Activated T-cell treated with anti-CD3 and anti-CD28 coated beads, Interleukin-2, amount 50 U/mL, for 72 hours (primary cell): ENCODE measurements at regions not wholly inside any gene's neighbourhood (a gene's known extent, or its start where the extent isn't known, plus 50 kb on each side); places are given as distances from the start of the nearest gene placed in this dataset.

Experiments
- ATAC-seq, 2 donors: fragments of 150-1000 bp; cut with Tn5 transposase; replicated peaks in 1 of 2; 2 replicates each; pipeline ENCODE4 v1.10.0; 2021; ENCODE audit warnings: moderate library complexity in 2 of 2, mild to moderate bottlenecking in 1 of 2
- DNase-seq, 2 donors: peaks; one replicate each; pipeline ENCODE4 v3.0.0; 2021 to 2022; ENCODE audit warnings: mixed read lengths in 1 of 2
- H3K27ac Mint-ChIP-seq: one replicate; pipeline ENCODE4 v1.8.0; 2022; ENCODE audit warnings: mild to moderate bottlenecking, moderate library complexity, mixed read lengths
- H3K27me3 Mint-ChIP-seq: one replicate; pipeline ENCODE4 v1.8.0; 2022; ENCODE audit warnings: low read depth, mixed read lengths
- H3K36me3 Mint-ChIP-seq, 2 donors: one replicate each; pipeline ENCODE4 v1.8.0; 2022; ENCODE audit warnings: mixed read lengths in 2 of 2, mild to moderate bottlenecking in 1 of 2; ENCODE audit not compliant: insufficient read depth in 2 of 2
- H3K4me1 Mint-ChIP-seq: one replicate; pipeline ENCODE4 v1.8.0; 2022; ENCODE audit warnings: low read depth, mixed read lengths
- H3K4me3 Mint-ChIP-seq, 2 donors: one replicate each; pipeline ENCODE4 v1.8.0; 2022; ENCODE audit warnings: mild to moderate bottlenecking in 2 of 2, mixed read lengths in 2 of 2, moderate library complexity in 2 of 2
- H3K9me3 Mint-ChIP-seq, 2 donors: one replicate each; pipeline ENCODE4 v1.8.0; 2022; ENCODE audit warnings: mixed read lengths in 2 of 2

GRCh38 chr10:130493446-130494145 is 357.4 kb downstream of the GLRX3 start:
- no peak overlapping the region for H3K4me3 Mint-ChIP-seq
- no peak for ATAC-seq
- H3K27me3 Mint-ChIP-seq: no peaks in the 10 kb centered on the region
- no peaks in the 10 kb centered on the region for H3K9me3 Mint-ChIP-seq
- no peak for DNase-seq
- no peak overlapping the region for H3K27ac Mint-ChIP-seq
- no peaks in the 10 kb centered on the region for H3K36me3 Mint-ChIP-seq
- H3K4me1 Mint-ChIP-seq: no peaks in the 10 kb centered on the region

GRCh38 chr10:130495116-130495862 is 359.1 kb downstream of the GLRX3 start:
- DNase-seq (no peak), ATAC-seq (no peak)
- H3K4me3 Mint-ChIP-seq: no peak overlapping the region
- peaks cover 0 to 3% of the 10 kb centered on the region in 2 donors for H3K9me3 Mint-ChIP-seq
- no peaks in the 10 kb centered on the region for H3K27me3 Mint-ChIP-seq
- H3K4me1 Mint-ChIP-seq: no peaks in the 10 kb centered on the region
- no peak overlapping the region for H3K27ac Mint-ChIP-seq
- no peaks in the 10 kb centered on the region for H3K36me3 Mint-ChIP-seq

GRCh38 chr10:130495891-130496636 is 359.9 kb downstream of the GLRX3 start:
- Mint-ChIP-seq H3K36me3 (no peaks in the 10 kb centered on the region), H3K27me3 (no peaks in the 10 kb centered on the region), H3K27ac (no peak overlapping the region), H3K4me3 (no peak overlapping the region), H3K4me1 (no peaks in the 10 kb centered on the region), H3K9me3 (peaks cover 0 to 3% of the 10 kb centered on the region in 2 donors)
- DNase-seq (no peak), ATAC-seq (no peak)

GRCh38 chr10:130497056-130498010 is 361.1 kb downstream of the GLRX3 start:
- ATAC-seq (no peak), DNase-seq (no peak)
- Mint-ChIP-seq H3K27ac (no peak overlapping the region), H3K36me3 (no peaks in the 10 kb centered on the region), H3K4me3 (no peak overlapping the region), H3K9me3 (peaks cover 0 to 5% of the 10 kb centered on the region in 2 donors), H3K4me1 (no peaks in the 10 kb centered on the region), H3K27me3 (no peaks in the 10 kb centered on the region)

- Mint-ChIP-seq H3K27ac (no peak overlapping the region), H3K27me3 (no peaks in the 10 kb centered on the region), H3K9me3 (peaks cover 0 to 5% of the 10 kb centered on the region in 2 donors), H3K36me3 (no peaks in the 10 kb centered on the region), H3K4me1 (no peaks in the 10 kb centered on the region), H3K4me3 (no peak overlapping the region)
- no peak for ATAC-seq
- no peak for DNase-seq
Measured at GRCh38 chr10:130498042-130498441, 361.9 kb downstream of the GLRX3 start.

- Mint-ChIP-seq H3K36me3 (no peaks in the 10 kb centered on the region), H3K9me3 (peaks cover 0 to 5% of the 10 kb centered on the region in 2 donors), H3K27me3 (no peaks in the 10 kb centered on the region), H3K4me1 (no peaks in the 10 kb centered on the region), H3K4me3 (no peak overlapping the region), H3K27ac (no peak overlapping the region)
- no peak for DNase-seq
- no peak for ATAC-seq
Measured at GRCh38 chr10:130498934-130499333, 362.7 kb downstream of the GLRX3 start.

- H3K4me1 Mint-ChIP-seq: no peaks in the 10 kb centered on the region
- H3K36me3 Mint-ChIP-seq: no peaks in the 10 kb centered on the region
- H3K27me3 Mint-ChIP-seq: no peaks in the 10 kb centered on the region
- ATAC-seq (no peak), DNase-seq (no peak)
- H3K9me3 Mint-ChIP-seq: peaks cover 0 to 5% of the 10 kb centered on the region in 2 donors
- no peak overlapping the region for H3K4me3 Mint-ChIP-seq
- H3K27ac Mint-ChIP-seq: no peak overlapping the region
Measured at GRCh38 chr10:130499541-130499940, 363.4 kb downstream of the GLRX3 start.

- no peak overlapping the region for H3K27ac Mint-ChIP-seq
- H3K4me1 Mint-ChIP-seq: no peaks in the 10 kb centered on the region
- H3K9me3 Mint-ChIP-seq: peaks cover 0 to 5% of the 10 kb centered on the region in 2 donors
- DNase-seq (no peak), ATAC-seq (no peak)
- no peaks in the 10 kb centered on the region for H3K27me3 Mint-ChIP-seq
- H3K36me3 Mint-ChIP-seq: no peaks in the 10 kb centered on the region
- no peak overlapping the region for H3K4me3 Mint-ChIP-seq
Measured at GRCh38 chr10:130500261-130501000, 364.2 kb downstream of the GLRX3 start.

GRCh38 chr10:130507461-130507860 is 371.3 kb downstream of the GLRX3 start:
- Mint-ChIP-seq H3K36me3 (no peaks in the 10 kb centered on the region), H3K27me3 (peaks cover 10% of the 10 kb centered on the region), H3K9me3 (peaks cover 0 to 1% of the 10 kb centered on the region in 2 donors)

GRCh38 chr10:130509881-130510689 is 373.9 kb downstream of the GLRX3 start:
- Mint-ChIP-seq H3K4me3 (no peak overlapping the region), H3K4me1 (no peaks in the 10 kb centered on the region), H3K27me3 (peaks cover 10% of the 10 kb centered on the region), H3K9me3 (peaks cover 0 to 1% of the 10 kb centered on the region in 2 donors), H3K36me3 (no peaks in the 10 kb centered on the region), H3K27ac (no peak overlapping the region)
- no peak for ATAC-seq
- DNase-seq: no peak

More at GRCh38 chr10:130507461-130507860, 371.3 kb downstream of the GLRX3 start:
- no peak overlapping the region for H3K27ac Mint-ChIP-seq
- no peak overlapping the region for H3K4me3 Mint-ChIP-seq
- no peak for ATAC-seq
- DNase-seq: no peak
- no peaks in the 10 kb centered on the region for H3K4me1 Mint-ChIP-seq

- no peak overlapping the region for H3K4me3 Mint-ChIP-seq
- ATAC-seq (no peak), DNase-seq (no peak)
- H3K27ac Mint-ChIP-seq: no peak overlapping the region
- H3K36me3 Mint-ChIP-seq: no peaks in the 10 kb centered on the region
- H3K9me3 Mint-ChIP-seq: peaks cover 0 to 1% of the 10 kb centered on the region in 2 donors
- peaks cover 10% of the 10 kb centered on the region for H3K27me3 Mint-ChIP-seq
- no peaks in the 10 kb centered on the region for H3K4me1 Mint-ChIP-seq
Measured at GRCh38 chr10:130510755-130511154, 374.6 kb downstream of the GLRX3 start.
